Activated gamma-delta T cell (primary cell): ENCODE measurements at regions not wholly inside any gene's neighbourhood (a gene's known extent, or its start where the extent isn't known, plus 50 kb on each side); places are given as distances from the start of the nearest gene placed in this dataset.
"Not testable (repeated sequence)": the region's sequence is repeated elsewhere in the genome, so short reads cannot be mapped to it uniquely, and the experiment has no call there.

Experiments
- DNase-seq: peaks from one replicate; lab custom pipeline; 2025; lab: John Stamatoyannopoulos, UW

DNA sequence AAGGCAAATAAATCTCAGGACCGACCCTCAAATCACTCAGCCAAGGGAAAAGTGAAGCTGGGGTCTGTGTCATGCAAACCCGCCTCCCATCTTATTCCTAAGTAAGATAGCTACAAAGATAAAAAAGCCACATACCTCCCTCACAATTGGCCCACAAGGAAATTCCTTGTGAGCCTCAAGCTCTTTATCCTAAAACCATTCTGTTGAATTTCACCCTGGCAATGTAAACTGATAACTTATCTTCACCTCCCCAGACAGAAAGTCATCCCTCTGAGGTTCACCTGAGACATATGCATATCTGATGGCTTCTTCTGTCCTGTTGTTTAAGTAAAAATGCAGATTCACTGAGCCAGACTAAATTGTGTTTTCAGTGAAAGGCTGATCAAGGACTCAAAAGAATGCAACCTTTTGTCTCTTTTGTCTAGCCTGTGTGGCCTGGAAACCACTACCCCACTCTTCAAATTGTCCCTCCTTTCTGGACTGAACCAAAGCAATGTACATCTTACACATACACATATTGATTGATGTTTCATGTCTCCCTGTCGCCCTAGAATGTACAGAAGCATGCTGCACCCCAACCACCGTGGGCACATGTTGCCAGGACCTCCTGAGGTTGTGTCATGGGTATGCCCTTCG, 91.3 kb downstream of the MFAP3L start:
- no peak for DNase-seq

DNA sequence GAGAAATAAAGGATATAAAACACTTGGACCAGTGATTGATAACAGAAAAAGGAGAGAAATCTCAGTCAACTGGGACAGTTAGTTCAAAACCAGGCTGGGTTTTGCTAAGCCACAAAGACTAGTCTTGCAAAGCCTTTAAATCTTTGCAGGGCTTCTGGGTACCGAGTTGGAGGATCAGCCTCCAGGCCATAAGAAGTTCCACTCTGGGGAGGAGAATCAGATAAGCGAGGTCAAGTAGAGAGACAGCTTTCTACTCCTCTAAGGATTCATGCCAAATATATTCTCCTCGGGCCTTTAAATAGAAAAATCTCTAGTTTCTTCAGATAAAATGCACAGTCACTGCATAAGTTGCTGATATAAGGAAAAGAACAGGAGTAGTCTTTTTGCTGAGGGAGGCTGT, 92.7 kb downstream of the MFAP3L start:
- no peak for DNase-seq

DNA sequence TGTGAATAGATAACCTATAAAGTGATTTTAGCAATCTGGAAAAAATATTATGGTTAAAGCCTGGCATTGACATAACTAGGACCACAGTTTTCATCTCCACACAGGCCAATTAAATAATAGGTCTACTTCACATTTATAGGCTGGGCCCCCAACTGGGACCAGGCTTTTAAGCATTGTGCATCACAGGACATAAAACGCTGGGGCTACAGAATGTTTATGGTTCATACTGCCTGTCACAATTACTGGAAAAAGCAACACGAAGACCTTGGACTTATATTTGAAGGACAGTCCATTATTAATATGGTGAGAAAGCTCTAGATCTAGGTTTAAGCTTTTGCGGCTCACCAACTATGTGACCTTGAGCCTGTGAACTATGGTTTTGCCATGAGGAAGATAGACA, 94.2 kb downstream of the MFAP3L start:
- DNase-seq: no peak

GRCh38 chr4:169930755-169931154, 95.4 kb downstream of the MFAP3L start:
- not testable (repeated sequence) for DNase-seq

DNA sequence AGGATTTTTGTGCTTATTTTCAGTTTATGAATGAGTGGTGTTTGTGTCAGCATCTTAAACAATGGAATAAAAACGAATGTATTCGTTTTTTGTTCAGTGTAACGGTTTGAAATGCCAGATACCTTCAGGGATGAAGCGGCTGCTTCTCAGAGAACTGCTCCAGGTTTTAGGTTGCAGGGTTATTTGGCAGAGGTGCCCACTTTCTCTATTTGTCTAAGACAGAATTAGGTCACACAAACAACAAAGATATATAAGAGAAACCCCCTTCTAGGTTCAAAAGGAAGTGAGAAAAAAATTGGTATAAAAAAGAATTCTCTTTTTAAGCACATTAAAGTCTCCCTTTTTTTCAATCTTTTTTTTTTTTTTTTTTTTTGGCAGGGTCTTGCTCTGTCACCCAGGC, 98.9 kb downstream of the MFAP3L start:
- no peak for DNase-seq

- no peak for DNase-seq
These were observed 100.5 kb downstream of the MFAP3L start for GRCh38 chr4:169925678-169926077.

GRCh38 chr4:169922632-169923276, 103.4 kb downstream of the MFAP3L start:
- no peak for DNase-seq

DNA sequence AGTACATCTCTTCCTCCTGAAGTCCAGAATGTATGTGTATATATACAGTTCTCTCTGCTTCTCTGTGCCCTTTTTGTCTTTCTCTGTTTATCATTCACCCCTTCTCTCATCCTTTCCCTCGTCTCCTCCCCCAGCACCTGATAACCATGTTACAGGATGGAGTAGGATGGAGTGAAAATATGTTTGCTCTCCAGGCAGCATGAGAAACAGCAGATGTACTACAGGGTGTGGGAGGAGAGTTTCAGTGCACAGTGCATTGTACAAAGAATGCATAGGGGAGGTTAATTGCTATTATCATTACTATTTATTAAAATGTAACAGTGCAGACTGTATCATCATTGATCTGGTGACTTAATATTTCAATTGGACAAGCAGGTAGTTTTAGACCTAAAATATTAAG, 104.5 kb downstream of the MFAP3L start:
- no peak for DNase-seq

DNA sequence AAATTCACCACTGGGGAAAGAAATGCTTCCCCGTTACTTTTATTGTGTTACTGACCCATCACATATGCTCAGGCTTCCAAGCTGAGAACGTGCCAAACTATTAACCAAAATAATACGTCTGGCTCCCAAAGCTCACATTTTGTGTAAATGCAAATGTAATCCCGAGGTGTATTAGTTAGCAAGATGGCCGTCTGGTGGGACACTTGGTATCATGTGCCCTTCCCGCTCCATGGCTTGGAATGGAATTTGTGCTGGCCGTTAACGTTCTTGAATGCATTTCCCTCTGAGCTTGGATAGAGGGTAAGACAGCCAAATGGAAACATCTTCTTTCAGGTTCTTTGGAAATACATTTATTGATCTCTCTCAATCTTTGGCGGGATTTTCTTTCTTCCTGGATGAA, 105.0 kb downstream of the MFAP3L start:
- no peak for DNase-seq

DNA sequence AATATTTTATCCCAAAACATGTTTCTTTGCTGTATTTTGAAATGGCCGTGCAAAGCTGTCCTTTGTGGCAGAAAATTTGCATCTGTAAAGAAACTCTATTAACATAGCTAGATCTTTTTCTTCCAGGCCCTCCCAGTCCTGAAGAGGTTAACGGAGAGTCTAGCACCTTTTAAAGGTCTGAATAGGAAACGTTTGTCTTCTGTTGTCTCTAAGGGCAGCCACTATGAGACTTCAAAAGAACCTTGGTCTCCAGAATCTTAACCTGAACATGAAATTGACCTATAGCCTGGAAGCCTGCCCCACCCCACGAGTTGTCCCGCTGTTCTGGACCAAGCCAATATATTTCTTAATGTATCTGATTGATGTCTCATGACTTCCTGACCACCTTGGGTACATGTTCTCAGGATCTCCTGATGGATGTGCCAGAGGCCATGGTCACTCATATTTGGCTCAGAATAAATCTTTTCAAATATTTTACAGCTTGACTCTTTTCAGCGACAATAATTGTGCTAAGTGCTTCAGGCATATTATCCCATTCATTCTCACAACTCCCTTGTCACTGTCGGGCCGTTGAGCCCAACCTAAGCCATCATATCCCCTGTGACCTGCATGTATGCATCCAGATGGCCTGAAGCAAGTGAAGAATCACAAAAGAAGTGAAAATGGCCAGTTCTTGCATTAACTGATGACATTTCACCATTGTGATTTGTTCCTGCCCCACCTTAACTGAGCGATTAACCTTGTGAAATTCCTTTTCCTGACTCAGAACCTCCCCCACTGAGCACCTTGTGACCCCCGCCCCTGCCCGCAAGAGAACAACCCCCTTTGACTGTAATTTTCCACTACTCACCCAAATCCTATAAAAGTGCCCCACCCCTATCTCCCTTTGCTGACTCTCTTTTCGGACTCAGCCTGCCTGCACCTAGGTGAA, 106.7 kb downstream of the MFAP3L start:
- DNase-seq: not testable (repeated sequence)

GRCh38 chr4:169915545-169915944, 110.7 kb downstream of the MFAP3L start:
- no peak for DNase-seq

- no peak for DNase-seq
These were observed 111.3 kb downstream of the MFAP3L start for GRCh38 chr4:169914866-169915265.

DNA sequence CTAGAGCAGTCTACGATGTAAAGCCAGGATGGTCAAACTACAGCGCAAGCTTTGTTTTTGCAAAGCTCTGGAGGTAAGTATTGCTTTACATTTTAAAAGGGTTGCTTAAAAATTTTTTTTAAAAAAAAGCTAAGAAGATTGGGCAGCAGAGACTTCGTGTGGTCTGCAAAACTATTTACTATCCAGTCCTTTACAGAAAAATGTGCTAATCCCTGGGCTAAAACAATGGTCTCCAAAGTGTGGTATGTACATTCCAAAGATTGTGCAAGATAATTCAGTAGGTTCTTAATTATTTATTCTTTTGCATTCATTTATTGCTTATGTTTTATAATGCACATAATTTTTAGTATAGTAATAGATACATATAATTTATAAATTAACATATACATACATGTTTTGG, 113.2 kb downstream of the MFAP3L start:
- DNase-seq: no peak

DNA sequence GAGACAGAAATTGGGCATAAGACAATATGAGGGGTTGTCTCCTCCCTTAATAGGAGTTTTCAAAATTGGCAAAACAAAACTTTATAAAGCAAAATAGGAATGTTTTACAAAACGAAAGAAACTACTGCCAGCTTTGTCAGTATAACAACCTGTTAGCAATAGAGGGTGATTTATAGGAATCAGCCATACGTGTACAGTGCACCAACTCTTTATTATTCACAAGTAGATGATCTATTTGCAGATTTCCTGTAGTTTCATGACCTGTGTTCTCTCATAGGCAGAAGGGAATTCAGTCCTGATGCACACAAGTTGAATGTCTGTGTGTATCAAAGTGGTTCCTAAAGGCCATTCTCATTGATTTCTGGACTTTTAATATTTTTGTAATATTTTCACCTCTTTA, 116.3 kb downstream of the MFAP3L start:
- no peak for DNase-seq

DNA sequence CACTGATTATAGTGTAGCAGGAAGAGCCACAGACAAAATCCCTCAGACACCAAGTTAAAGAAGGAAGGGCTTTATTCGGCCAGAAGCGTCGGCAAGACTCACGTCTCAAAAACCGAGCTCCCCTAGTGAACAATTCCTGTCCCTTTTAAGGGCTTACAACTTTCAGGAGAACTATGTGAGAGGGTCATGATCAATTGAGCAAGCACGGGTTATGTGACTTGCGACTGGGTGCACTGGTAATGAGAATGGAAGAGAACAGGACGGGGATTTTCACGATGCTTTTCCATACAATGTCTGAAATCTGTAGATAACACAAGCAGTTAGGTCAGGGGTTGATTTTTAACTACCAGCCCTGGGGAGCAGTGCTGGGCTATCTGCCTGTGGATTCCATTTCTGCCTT, 116.7 kb downstream of the MFAP3L start:
- DNase-seq: no peak

- DNase-seq: no peak
These were observed 118.5 kb downstream of the MFAP3L start for GRCh38 chr4:169907705-169908104.

DNA sequence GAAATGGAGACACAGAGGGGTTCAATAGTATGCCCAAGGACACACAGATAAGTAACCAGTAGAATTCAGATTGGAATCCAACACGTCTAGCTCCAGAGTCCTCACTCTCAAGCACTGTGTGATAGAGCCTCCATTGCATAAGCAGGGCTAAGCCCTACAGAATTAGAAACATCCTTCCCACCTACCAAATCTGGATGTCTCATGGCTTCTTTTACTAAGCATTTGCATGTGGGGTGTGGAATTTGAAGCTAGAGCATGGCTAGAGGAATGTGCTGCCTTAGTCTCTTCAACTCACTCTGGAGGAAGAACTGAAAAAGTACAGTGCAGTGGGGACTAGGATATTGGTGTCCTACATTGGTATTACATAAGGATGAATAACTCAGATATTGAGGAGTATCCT, 119.4 kb downstream of the MFAP3L start:
- no peak for DNase-seq

DNA sequence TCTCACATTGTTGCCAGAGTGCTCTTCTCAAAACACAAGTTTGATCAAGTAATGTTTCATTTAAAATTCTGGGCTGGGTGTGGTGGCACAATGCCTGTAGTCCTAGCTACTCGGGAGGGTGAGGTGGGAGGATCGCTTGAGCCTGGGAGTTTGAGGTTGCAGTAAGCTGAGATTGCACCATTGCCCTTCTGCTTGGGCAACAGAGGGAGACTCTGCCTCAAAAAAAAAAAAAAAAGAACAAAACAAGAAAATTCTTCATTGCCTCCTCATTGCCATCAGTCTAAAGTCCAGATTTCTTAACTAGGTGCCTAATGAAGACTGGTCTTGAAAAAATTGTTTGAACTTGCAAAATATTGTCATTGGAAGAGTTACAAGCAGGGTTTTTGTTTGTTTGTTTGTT, 120.1 kb downstream of the MFAP3L start:
- DNase-seq: no peak

DNA sequence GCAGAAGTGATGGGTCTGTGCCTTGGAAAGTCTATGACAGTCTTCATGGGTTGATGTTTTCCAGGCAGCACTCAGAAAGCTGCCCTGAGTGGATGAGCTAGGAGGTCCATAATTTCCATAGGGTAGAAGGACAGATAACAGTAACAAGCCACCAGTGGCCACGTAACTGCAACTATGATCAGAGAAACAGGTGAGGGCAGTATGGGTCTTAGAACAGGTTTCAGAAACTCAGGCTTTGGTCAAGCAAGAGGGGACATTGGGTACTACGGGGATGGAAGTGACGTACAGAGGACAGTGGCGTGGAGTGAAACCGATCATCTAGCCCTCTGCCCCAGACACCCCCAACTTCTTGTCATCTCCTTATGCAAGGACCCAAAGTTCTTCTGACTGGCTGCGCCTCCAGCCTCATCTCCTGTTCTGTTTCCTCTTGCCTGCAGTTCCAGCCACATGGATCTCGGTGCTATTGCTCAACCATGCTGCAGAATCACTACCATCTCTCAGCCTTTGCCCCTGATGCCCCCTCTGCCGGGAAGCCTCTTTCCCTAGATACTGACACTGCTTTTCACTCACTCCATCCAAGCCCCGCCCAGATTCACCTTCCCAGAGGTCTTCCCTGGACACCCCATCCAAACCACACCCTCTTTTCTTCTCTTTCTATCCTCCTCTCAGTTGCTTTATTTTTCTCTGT, 123.4 kb downstream of the MFAP3L start:
- DNase-seq: no peak

DNA sequence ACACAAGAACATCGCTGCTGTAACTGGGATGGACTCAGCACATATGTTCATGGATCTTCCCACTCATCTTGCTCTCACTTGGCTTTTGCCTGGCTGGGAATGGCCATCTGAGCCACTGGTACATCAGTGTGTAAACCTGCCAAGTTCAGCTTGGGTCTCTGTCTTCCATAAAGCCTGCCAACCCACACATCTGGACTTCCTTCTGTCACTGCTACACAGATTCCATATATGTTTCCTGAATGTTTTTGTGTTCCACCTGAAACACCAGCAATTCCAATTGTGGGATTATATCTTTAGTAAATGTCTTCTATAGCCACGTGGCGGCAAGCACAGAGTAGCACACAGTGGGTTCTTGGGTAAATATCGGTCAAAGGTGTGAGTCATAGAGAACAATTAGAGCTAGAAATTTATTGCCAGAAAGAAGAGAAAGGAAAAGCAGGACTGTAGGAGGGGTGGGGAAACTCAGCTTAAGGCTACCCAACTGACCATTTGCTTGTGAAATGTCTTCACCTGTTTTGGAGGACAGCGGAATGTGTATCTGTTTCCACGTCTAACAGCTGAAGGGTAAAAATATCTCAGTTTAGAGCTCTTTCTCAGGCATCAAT, 125.9 kb downstream of the MFAP3L start:
- DNase-seq: no peak

- no peak for DNase-seq
These were observed 126.9 kb downstream of the MFAP3L start for GRCh38 chr4:169899295-169899694.

DNA sequence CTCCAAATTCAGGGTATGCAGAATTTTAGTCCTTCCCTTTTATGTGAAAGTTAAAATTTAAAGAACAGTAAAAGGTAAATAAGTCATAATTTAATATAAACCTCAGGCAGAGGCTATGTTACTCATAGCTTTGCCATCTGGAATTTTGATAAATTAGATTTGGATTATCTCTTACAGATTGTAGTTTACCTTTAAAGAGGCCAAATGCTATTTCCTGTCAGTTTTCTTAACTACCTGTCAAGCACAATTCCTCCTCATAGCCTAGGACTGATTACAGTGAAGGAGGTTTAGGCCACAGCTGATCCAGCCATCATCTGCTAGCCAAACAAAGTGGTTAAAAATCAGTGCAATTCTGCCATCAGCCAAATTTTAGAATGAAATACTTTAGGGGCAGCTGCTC, 128.1 kb downstream of the MFAP3L start:
- no peak for DNase-seq
